ENCODE measurements at regions not wholly inside any gene's neighbourhood (a gene's known extent, or its start where the extent isn't known, plus 50 kb on each side); places are given as distances from the start of the nearest gene placed in this dataset.

DNA sequence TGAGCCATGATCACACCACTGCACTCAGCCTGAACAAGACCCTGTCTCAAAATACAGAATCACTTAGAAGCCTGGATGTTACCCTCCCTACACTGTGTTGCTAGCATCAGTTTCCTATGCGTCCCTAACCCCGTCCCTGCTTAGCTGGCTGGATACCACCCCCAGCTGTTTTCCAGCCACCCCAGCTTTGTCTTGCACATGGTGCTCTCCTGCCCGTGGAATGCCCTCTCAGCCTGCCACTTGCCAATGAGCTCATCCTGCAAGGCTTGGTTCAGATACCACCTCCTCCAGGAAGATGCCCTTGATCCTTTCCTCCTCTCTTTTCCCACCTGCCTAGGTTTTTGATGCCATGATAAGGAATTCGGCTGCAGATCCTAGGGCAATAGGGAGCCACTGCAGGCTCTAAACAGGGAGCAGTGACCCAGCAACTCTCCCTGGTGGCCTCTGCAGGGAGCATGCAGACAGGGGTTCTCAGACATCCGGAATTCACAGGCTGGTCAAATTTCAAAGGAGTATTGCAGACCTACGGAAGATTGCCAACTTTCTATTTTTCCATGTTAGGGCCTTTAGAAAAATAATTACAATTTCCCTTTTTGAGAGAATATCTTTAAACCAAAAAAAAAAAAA lies 52.7 kb upstream of the WNT7B start:
- dilution Hi-C loops (cut with HindIII; ENCODE audit: low sequenced_read_pairs, unreplicated experiment), result no loop called here

More for the DNA sequence above, 52.7 kb upstream of the WNT7B start:
- intact Hi-C loops (cut with micrococcal nuclease), result no loop called here
- H3K4ac ChIP-seq (ENCODE audit: low read depth, low read length), result no peak overlapping the region
- H3K27me3 ChIP-seq (ENCODE audit: control insufficient read depth, insufficient read depth, low read length), result peaks cover 30% of the 10 kb centered on the region
- H3K9ac ChIP-seq (ENCODE audit: low read depth, low read length), result no peak overlapping the region
- no peaks in the 10 kb centered on the region for H3K79me1 ChIP-seq (ENCODE audit: low read depth in 1 of 2, low read length in 2 of 2)
- ChIA-PET POLR2A (ENCODE audit: unreplicated experiment) (no interaction called here), CTCF (no interaction called here)
- no peak overlapping the region for H4K5ac ChIP-seq (ENCODE audit: low read depth, low read length)
- no peaks in the 10 kb centered on the region for H3K9me3 ChIP-seq (ENCODE audit: control insufficient read depth, insufficient read depth, low read length)
- H3K36me3 ChIP-seq (ENCODE audit: control insufficient read depth, insufficient read depth, low read length), result no peaks in the 10 kb centered on the region
- no peak overlapping the region for H3K4me3 ChIP-seq (ENCODE audit: insufficient read depth, low read depth, low read length)
- DNase-seq, result no peak
- H2AK5ac ChIP-seq (ENCODE audit: low read depth, low read length), result no peak overlapping the region
- no peak overlapping the region for H2BK120ac ChIP-seq (ENCODE audit: low read depth, low read length)
- peaks cover 1% of the 10 kb centered on the region; the same call in 1 of the 2 replicates for H3K4me1 ChIP-seq (ENCODE audit: control insufficient read depth, insufficient read depth, low read length)
- H3K14ac ChIP-seq (replicated peaks; ENCODE audit: low read depth, low read length), result no peak overlapping the region
- no peak overlapping the region for H2AFZ ChIP-seq (replicated peaks; ENCODE audit: low read length, poor library complexity)
- H4K8ac ChIP-seq (ENCODE audit: low read depth in 2 of 2, low read length in 2 of 2), result no peak overlapping the region
- no peak overlapping the region for H2AK9ac ChIP-seq (replicated peaks; ENCODE audit: low read depth, low read length, poor library complexity)
- H3K18ac ChIP-seq (ENCODE audit: low read depth, low read length), result no peak overlapping the region
- H4K20me1 ChIP-seq (ENCODE audit: insufficient read depth, low read length), result no peaks in the 10 kb centered on the region
- no peak overlapping the region for H3K4me2 ChIP-seq (ENCODE audit: low read depth, low read length)
- no peak overlapping the region for H2BK5ac ChIP-seq (ENCODE audit: low read depth, low read length, poor library complexity, severe bottlenecking)
- no peaks in the 10 kb centered on the region for H3K9me1 ChIP-seq (ENCODE audit: insufficient read depth, low read length)
- H3K56ac ChIP-seq (ENCODE audit: extremely low read depth, insufficient read depth, low read length), result no peak overlapping the region
- no peak overlapping the region for H3K27ac ChIP-seq (ENCODE audit: insufficient read depth, low read length)
- no peak overlapping the region for H3K23ac ChIP-seq (ENCODE audit: low read depth, low read length)
- ATAC-seq (ENCODE audit: low read depth), result no peak
- in situ Hi-C loops (cut with MboI; ENCODE audit: low sequenced_read_pairs), result no loop called here
- no peak for TF ChIP-seq MAZ (IDR thresholded peaks at IDR 0.05; ENCODE audit: borderline replicate concordance, low read depth, low read length)
- no peak for TF ChIP-seq SMC3 (IDR thresholded peaks at IDR 0.05; ENCODE audit: low read depth, low read length)
- TF ChIP-seq RCOR1 (IDR thresholded peaks at IDR 0.05; ENCODE audit: insufficient replicate concordance, low read length), result no peak
- no peak for TF ChIP-seq CEBPB (IDR thresholded peaks at IDR 0.05; ENCODE audit: low read depth, low read length)
- TF ChIP-seq, protein P1, sequence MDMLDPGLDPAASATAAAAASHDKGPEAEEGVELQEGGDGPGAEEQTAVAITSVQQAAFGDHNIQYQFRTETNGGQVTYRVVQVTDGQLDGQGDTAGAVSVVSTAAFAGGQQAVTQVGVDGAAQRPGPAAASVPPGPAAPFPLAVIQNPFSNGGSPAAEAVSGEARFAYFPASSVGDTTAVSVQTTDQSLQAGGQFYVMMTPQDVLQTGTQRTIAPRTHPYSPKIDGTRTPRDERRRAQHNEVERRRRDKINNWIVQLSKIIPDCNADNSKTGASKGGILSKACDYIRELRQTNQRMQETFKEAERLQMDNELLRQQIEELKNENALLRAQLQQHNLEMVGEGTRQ (IDR thresholded peaks at IDR 0.05; ENCODE audit: low read depth, low read length), result no peak
- no peak for TF ChIP-seq MXI1 (IDR thresholded peaks at IDR 0.05; ENCODE audit: borderline replicate concordance, low read depth, low read length)
- no peak for TF ChIP-seq FOS (IDR thresholded peaks at IDR 0.05; ENCODE audit: low read depth, low read length)
- no peak for TF ChIP-seq MAFK (IDR thresholded peaks at IDR 0.05; ENCODE audit: low read depth, low read length)
- H4K91ac ChIP-seq (ENCODE audit: insufficient read depth, low read depth, low read length), result no peak overlapping the region
- BruUV-seq (replicated peaks), result no TSS peak
- H2BK15ac ChIP-seq (ENCODE audit: low read depth, low read length), result no peak overlapping the region
- no peak overlapping the region for H2BK20ac ChIP-seq (ENCODE audit: low read depth, low read length)
- 98% methylated on average over 4 of the region's 6 CpGs; no CpG with 5 or more reads in 1 of the 2 experiments for WGBS, 2 experiments (ENCODE audit: extremely low coverage in 2 of 2, insufficient read length in 1 of 2)

Measured in IMR-90 (cell line).